ENCODE measurements at regions not wholly inside any gene's neighbourhood (a gene's known extent, or its start where the extent isn't known, plus 50 kb on each side); places are given as distances from the start of the nearest gene placed in this dataset.

GRCh38 chr5:60540856-60541805 is 158.8 kb downstream of the DEPDC1B start:
- TF ChIP-seq CTCF (conservative IDR thresholded peaks at IDR 0.05 in 1 of 2, IDR thresholded peaks at IDR 0.05 in 1 of 2; ENCODE audit: low read depth in 1 of 2, low read length in 2 of 2) (no peak), EZH2 (IDR thresholded peaks at IDR 0.05; ENCODE audit: low read length, missing control alignments) (no peak)
